ENCODE measurements at regions not wholly inside any gene's neighbourhood (a gene's known extent, or its start where the extent isn't known, plus 50 kb on each side); places are given as distances from the start of the nearest gene placed in this dataset.

DNA sequence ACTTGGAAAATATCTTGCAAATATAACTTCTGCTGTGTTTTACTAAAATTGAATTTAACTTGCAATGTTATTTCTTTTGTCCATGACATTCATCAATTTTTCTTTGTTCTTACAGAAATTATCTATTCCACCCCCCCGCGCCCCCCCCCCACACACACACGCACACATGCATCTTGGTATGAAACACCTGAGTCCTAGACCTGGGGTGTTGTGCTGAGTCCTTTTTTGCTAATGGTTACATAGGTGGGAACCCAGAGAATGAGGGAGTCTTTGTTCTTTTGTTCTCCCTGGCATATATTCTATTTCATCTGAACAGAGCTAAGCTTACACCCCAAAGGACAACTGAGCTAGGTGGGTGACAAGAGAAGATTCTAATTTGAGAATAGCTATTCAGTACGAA lies 308.9 kb downstream of the CWC27 start:
- TF ChIP-seq, protein P1, sequence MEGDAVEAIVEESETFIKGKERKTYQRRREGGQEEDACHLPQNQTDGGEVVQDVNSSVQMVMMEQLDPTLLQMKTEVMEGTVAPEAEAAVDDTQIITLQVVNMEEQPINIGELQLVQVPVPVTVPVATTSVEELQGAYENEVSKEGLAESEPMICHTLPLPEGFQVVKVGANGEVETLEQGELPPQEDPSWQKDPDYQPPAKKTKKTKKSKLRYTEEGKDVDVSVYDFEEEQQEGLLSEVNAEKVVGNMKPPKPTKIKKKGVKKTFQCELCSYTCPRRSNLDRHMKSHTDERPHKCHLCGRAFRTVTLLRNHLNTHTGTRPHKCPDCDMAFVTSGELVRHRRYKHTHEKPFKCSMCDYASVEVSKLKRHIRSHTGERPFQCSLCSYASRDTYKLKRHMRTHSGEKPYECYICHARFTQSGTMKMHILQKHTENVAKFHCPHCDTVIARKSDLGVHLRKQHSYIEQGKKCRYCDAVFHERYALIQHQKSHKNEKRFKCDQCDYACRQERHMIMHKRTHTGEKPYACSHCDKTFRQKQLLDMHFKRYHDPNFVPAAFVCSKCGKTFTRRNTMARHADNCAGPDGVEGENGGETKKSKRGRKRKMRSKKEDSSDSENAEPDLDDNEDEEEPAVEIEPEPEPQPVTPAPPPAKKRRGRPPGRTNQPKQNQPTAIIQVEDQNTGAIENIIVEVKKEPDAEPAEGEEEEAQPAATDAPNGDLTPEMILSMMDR (IDR thresholded peaks at IDR 0.05): no peak
- TF ChIP-seq EZH2 (IDR thresholded peaks at IDR 0.05; ENCODE audit: borderline replicate concordance, insufficient read depth, low read depth, low read length, poor library complexity, severe bottlenecking): no peak
